ENCODE measurements at regions not wholly inside any gene's neighbourhood (a gene's known extent, or its start where the extent isn't known, plus 50 kb on each side); places are given as distances from the start of the nearest gene placed in this dataset.

DNA sequence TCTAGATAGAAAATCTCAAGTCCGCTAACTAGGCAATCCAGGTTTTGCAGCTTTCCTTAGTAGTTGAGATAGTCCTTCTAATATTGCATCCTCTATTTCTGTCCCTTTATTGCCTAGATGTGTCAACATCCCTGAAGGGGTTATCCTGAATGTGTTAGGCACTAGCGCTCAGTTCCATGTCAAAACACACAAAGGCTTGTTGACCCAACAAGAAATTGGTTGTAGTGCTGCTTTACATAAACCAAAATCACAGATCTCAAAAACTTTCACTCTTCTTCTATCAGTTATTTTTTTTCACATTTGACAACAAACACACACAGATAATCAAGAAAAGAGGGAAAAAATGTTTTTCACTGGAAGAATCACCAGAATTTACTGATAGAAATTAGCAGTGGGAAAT, 51.4 kb upstream of the SOX2 start:
- no peak for DNase-seq (ENCODE audit: low spot score)

DNA sequence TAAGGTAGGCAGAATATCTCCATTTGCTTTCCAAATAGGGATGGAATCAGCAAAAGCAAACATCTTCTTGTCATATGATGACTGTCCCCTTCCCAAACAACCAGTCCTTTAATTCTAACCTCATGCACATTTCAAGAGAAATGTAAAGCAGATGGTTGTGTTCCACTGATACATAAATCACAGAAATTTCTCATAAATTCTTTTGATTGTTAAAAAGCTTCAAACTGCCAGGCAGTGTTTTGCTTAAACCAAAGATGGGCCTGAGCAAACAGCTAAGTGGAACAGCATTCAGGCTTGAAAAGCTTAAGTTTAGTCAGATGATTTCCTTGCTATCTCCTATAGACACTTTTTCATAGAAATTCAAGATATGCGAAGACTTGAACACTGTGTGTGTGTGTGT, 74.3 kb upstream of the SOX2 start:
- no peak for DNase-seq (ENCODE audit: low spot score)

DNA sequence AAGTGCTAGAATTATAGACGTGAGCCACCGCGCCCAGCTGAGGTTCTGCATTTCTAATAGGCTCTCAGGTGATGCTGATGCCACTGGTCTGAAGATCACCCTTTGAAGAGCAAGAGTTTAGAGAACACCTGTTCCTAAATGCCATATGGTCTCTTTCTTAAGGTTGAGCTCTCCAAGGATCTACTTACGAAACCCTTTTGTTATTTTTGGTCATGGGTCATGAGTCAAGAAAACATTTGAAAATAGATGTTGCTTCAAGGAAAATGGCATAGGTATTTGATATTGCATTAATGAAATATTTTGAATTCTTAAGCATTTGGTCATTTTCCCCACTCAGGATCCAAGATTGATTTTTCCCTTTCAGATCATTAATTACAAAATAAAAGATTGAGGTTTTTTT, 74.7 kb upstream of the SOX2 start:
- no peak for DNase-seq (ENCODE audit: low spot score)

DNA sequence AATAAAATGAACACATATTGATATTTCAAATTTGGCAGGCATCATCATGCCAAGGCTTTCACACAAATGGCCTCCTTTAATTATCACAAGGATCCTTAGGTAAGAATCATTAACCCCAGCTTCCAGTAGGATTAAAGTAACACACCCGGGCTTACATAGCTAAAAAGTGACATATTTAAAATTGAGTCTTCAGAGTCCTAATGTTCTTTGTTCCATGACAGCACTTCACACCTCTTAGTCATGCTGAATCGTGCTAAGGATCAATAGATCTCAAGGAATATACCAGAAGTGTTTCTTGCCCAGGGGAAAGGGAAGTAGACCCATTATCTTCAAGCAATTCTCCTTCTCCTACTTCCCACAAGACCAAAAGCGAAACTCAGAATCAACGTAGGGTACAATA, 76.6 kb upstream of the SOX2 start:
- DNase-seq (ENCODE audit: low spot score), result no peak

DNA sequence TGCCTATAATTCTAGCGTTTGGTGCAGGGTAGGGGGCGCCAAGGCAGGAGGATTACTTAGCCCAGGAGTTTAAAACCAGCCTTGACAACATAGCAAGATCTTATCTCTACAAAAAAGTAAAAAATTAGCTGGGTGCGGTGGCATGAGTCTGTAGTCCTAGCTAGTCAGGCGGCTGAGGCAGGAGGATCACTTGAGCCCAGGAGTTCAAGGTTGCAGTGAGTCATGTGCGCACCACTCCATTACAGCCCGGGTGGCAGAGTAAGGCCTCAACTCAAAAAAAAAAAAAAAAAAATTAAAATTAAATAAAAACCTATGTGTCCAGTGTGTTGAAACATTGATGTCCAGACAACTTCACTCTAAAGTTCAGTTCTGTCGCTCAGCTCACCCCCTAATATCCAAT, 78.2 kb upstream of the SOX2 start:
- DNase-seq (ENCODE audit: low spot score), result no peak

DNA sequence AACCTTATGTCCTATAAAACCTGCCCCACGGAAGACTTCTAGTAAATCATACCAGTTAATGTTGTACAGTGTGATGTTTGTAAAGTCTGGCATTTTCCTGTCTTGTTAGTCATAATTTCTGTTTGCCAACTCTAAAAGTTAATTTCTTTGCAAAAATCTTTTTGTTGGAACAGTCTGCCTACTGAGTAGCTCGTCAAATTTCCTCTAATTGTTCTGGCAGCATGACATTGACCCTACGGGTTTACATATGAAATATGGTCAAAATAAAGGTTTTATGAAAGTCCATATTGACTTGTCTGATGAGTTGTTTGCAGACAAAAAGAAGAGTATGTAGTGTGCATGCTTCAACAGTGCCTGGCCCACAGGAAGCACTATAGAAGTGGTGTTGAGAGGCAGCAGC, 79.8 kb upstream of the SOX2 start:
- DNase-seq (ENCODE audit: low spot score), result no peak

DNA sequence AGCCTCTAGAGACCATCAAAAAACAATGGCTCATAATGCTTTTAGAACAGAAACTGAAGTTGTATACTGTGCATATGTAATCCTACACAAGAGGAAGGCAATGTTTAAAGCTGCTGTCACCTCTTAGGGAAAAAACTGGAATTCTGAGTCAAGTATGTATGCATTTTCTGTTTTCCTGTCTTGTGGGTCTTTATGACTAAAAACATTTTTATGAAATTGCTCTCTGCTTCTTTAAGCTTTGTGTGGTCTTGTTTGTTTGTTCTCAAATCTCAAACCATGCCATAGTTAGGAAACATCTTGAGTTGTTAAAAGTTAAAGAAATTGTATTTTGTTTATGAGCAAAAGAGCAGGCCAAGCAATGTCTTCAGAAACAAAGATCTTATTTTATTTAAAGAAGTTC, 80.9 kb upstream of the SOX2 start:
- no peak for DNase-seq (ENCODE audit: low spot score)

DNA sequence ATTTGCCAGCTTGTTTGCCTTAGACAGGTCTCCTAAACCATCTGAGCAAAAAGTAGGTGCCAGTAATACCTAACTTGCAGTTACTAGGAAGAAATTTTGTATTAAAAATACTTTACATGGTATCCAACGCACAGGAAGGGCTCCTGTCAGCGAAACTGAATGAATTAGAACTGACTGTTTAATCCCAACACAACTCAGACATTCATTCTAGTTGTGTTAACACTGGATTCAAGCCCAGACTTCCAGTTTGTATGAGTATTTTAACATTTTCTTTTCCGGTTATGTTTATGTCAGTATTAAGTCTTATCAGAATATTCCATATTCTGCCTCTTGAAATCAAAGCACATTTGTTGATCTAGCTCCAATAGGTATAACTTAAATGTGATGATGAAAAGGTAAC, 82.0 kb upstream of the SOX2 start:
- DNase-seq (ENCODE audit: low spot score), result no peak

DNA sequence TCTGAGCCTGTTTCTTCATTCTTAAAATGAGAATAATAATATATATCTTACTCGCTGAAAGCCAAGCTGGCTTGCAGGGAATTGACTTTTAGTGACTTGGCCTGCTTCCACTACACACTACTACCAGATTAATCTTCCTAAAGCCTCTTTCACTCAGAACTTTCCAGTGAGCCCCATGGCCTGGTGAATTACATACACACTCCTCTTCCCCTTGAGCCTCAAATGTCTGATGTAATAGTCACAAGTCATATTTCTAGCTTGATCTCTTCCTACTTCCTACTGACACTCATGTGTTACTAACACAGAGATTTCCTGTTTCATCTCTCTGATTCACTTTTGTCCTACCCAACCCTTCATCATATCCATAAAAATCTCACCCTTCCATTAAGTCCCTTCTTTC, 82.7 kb upstream of the SOX2 start:
- DNase-seq (ENCODE audit: low spot score), result peak; percentile 15

DNA sequence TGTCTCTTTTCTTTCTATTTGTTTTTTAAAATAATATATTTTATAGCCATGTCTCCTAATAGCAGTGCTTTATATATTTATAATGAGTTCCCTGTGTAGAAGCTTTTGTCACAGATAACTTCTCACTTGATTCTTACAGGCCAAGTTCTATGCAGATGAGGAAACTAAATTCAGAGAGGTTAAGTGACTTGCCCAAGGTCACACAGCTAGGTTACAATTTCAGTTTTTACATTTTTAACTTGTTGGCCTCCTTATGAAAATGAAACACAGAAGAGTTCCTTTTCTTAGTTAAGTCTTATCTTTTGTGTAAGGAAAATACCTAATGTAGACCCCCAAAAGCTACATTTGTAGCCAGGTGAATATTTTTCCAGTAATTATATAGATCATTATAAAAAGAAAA, 83.3 kb upstream of the SOX2 start:
- DNase-seq (ENCODE audit: low spot score), result no peak

DNA sequence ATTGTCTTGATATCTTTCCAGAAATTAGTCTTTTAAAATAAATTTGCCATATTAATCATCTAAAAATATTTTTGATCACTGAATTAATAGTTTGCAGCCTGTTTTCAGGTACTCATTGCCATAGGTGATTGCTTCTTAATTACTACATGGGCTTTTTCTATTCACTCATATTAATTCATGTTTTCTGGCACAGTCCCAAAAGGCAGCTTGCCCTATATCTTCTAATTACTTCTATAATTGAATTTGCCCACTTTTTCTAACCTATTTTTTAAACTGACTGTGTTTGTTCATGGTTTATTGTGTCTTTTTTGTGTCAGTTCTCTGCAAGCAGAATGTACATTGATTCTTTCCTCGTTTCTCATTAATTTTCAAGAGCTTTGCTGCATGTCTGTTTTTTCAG, 85.7 kb upstream of the SOX2 start:
- DNase-seq (ENCODE audit: low spot score), result no peak

DNA sequence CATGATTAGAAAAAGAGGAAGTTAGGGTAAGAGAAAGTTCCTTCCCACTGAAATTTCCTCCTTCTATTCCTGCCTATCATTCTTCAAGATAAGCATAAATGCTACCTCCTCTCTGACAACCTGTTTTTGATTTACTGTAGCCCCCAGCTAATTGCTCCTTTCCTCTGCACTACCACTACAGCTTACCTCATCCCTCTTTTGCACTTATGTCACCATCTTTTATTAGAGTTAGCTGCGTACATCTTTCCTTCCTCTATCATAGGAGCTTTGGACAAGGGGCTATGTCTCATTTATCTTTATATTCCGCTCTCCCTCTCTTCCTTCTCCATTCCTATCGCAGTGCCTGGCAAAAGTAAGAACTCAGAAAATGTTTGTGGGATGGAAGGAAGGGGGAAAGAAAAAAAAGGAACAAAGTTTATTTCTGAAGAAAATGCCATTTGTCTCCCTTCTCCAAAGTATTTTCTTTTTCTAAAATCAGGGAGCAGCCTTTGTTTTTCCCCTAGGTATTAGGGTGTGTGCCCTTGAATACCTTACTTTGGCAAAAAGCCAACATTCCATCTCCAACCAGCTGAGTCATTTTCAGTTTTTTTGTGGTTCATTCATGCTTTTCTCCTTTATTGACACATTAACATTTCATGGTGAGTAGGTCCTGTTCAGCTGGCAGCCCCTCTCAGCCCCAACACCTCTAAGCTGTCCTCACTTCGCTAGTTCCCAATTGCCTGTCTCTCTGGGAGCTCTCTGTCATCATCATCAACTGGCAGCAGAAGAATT, 87.6 kb upstream of the SOX2 start:
- peak; percentile 11 for DNase-seq (ENCODE audit: low spot score)

DNA sequence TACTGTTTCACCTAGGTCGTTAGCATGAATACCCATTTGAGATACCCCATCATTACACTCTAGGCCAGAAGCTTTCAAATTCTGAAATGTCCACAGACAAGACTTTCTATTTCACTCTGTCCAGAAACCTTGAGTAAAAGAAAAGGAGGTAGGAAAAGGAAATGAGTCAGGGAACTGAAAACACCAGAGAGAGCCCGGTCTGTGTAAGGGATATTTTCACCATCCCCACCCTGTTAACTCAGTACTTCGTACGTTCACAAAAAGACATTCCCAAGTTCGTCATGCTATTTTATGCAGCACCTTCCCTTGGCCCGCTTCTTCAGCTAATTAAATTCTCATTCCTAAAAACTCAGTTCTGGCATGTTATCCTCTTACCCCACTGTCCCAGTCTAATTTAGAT, 89.4 kb upstream of the SOX2 start:
- no peak for DNase-seq (ENCODE audit: low spot score)

DNA sequence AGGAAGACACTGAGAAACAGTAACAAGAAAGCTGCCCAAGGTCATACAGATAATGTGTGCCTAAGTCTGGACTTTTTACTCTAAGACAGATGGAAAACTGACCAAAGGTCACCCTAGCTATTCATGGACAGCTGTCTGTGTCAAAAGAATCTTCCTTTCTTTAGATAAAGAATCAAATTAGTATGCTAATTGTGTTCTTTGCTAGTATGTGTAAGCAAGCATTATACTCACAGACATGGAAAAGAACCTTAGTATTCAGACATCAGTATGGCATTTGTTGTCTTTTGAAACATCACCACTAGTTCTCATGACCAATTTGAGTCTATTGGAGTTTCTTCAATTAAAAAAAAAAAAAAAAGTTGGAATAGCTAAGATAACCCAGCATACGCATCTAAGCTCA, 91.8 kb upstream of the SOX2 start:
- DNase-seq (ENCODE audit: low spot score), result no peak

DNA sequence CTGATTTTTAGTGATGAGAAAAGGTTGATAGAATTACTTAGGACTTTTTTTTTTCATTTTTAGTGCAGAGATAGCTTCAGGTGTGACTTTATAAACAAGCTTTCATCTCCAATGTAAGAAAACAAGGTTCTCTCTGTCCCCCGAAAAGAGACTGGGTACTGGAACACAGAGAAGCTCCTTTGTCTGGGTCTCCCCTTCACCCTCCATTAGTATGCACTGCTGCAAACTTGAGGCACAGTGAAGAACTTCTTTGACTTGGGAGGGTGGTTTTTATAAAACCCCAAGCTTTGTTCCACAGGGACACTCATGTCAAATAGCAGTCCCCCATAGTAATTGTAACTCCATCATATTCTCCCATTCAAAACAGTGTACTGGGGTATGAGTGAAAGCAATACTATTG, 93.5 kb upstream of the SOX2 start:
- DNase-seq (ENCODE audit: low spot score), result no peak

DNA sequence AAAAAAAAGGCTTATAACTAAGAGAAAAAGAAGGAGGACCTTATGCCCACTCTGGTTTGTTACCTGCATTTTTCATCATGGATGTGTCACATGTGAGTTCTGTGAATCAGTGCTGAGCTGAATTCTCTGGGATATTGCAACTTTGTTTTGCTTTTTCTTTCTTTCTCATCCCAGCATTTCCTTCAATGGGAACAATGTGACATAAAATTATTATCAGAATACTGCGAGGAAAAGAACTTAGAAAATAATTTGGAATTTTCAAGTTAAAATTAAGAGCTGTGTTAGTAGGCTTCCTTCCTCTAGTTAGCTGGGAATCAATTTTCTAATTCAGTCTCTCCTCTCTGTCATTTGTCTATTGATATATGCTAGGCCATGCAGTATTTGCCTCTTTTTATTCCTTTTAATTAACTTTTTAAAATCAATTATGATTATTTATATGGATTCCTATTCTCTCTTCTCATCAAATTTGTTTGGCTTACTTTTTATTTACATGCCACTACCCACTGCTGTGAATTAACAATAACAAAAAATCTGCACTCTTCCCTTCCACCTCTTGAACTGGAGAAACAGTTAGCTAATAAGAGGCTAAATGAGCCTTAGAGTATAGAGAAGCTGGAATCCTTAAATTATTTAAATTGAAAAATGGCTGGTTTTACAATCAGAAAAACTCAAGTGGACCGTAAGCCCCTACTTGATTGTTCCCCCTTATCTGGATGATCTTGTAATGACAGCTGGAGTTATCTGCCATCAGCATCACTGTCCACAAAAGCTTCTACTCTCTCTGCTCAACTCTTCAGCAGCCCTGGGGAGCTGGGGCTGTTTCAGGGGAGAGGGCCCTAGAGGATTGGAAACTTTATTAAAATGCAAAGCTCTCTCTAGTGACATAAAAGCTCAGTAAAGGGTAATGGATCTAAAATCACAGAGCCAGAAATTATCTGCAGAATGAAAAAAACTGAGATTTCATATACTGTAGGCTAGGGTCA, 95.3 kb upstream of the SOX2 start:
- DNase-seq (ENCODE audit: low spot score), result no peak

DNA sequence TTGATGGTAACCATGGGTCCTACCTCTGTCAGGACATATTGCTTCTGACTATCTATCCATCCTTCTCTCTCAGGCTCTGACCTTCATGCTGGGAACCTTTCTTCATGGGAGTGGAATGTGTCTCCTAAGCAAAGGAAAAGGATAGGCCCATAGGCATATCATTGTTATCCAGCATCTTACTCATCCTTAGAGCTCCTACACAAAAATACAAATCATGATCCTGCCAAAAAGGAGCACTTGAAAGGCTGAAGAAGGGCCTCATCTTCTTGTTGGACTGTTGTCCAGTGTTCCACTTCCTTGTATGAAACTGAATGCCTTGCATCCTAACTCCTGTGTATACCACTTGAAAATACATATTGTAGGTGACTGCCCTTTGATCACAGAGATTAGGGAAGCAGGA, 96.1 kb upstream of the SOX2 start:
- no peak for DNase-seq (ENCODE audit: low spot score)

DNA sequence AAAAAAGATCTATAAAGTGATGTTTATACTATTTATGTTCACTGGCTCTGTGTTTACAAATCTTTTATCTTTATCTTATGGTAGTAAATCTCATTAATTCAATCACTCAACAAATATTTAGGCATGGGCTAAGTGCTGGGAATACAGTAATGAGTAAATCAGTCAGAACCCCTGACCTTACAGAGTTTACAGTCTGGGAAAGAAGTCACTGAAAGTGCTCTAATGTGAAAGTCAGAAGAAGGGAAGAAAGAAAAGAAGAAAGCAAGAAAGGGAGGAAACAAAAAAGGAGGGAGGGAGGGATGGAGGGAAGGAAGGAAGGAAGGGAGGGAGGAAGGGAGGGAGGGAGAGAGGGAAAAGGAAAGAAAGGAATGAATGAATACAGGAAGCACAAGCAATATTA, 96.8 kb upstream of the SOX2 start:
- no peak for DNase-seq (ENCODE audit: low spot score)

DNA sequence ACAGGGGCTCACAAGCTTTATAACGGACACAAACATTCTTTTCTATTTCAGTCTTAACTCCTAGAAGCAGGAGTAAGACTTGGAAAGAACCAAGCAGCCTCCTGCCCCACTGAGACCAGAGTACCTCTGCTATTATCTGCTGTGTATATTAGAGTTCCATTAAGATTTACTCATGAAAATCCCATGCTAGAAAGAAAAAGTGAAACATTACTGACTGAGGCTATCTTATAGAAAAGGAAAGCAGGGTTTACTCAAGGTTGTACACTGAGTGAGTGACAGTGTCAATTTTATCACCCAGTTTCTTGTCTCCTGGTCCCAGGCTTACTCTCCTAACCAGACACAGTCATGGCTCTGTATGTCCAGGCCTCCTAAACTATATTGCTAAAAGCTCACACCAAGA, 97.9 kb upstream of the SOX2 start:
- DNase-seq (ENCODE audit: low spot score), result no peak

DNA sequence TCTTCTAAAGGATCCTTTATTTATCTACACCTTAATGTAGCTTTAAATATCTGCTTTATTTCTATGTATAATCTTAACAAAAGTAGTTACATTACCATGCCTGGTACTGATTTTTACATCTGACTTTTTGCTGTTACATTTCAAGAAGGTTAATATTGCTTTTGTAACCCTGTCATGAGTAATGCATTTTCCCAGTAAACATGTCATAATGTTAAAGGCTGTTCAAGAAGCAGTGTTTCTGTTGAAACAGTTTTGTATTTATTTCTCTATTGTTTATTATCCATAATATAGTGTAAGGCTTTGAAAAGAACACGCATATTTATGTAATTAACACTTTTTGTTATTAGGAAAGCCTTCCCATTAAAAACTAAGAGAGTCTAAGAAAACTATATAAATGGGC, 98.5 kb upstream of the SOX2 start:
- DNase-seq (ENCODE audit: low spot score), result no peak

DNA sequence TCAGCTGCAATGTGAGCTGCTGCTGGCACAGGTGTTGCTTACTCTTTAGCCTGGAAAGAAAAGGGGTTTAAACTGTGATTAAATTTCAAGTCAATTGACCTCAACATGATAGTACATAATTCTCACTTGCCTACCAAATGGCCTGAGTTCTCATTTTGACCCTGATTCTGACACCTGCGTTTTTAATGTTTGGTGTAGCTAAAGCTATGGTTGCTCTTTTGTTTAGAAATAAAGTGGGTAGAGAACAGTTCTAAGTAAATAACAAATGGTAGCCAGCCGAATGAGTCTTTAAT, 100.8 kb upstream of the SOX2 start:
- DNase-seq (ENCODE audit: low spot score), result no peak

DNA sequence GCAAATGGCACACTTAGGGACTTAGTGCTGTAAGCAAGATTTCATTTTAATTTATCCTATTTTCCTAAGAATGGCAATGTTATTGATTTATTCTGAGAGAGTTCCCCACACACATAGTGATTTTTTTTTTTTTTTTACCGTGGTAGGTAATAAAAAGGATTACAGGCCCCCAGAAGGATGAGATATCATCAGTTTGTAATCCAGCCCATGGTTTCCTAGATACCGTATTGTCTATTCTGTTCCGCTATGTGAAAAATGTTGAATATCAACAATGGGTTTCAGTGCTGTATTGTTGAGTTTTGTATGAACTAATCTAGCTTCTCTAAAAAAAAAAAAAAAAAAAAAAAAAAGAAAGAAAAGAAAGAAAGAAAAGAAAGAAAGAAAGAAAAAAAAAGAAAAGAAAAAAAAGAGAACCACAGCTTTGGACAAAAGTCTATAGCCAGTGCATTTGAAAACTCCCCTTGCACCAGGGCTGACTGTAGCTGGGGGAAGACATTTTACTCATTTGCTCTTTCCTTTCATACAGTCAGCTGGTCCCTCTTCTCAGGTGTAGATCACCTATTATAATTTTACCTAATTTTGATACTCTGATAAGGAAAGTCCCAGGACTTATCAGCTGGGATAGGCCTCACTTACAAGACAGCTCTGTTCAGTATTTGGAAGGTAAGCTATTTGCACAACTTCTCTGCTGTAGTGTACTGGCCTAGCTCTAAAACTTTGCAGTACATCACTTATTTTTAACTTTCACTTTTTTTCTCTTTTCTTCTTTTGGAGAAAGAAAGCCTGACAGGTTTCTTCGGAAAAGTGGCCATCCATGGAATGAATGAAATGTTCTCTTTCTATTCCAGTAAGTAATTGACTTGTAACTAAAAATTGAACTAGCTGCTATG, 101.4 kb upstream of the SOX2 start:
- no peak for DNase-seq (ENCODE audit: low spot score)
